GM21717 (cell line): ENCODE measurements at regions not wholly inside any gene's neighbourhood (a gene's known extent, or its start where the extent isn't known, plus 50 kb on each side); places are given as distances from the start of the nearest gene placed in this dataset.

Experiments
- ATAC-seq: cut with Tn5 transposase; IDR thresholded peaks from one replicate; pipeline ENCODE4 v1.9.1; 2021; ENCODE audit warnings: mild to moderate bottlenecking, moderate library complexity; ENCODE audit not compliant: unreplicated experiment

- no peak for ATAC-seq
Observed at GRCh38 chr13:100870898-100871297, 196.3 kb upstream of the TMTC4 start.

- no peak for ATAC-seq
Observed at GRCh38 chr13:100860866-100861265, 186.3 kb upstream of the TMTC4 start.

GRCh38 chr13:100859861-100860260, 185.3 kb upstream of the TMTC4 start:
- ATAC-seq: no peak

- ATAC-seq: no peak
Observed at GRCh38 chr13:100855151-100855550, 180.6 kb upstream of the TMTC4 start.

GRCh38 chr13:100854006-100854405, 179.4 kb upstream of the TMTC4 start:
- ATAC-seq: no peak

- no peak for ATAC-seq
Observed at GRCh38 chr13:100853434-100853833, 178.8 kb upstream of the TMTC4 start.

- no peak for ATAC-seq
Observed at GRCh38 chr13:100852146-100852545, 177.6 kb upstream of the TMTC4 start.

GRCh38 chr13:100848304-100848703, 173.7 kb upstream of the TMTC4 start:
- no peak for ATAC-seq

GRCh38 chr13:100845128-100845757, 170.6 kb upstream of the TMTC4 start:
- no peak for ATAC-seq

GRCh38 chr13:100842136-100842535, 167.5 kb upstream of the TMTC4 start:
- ATAC-seq: no peak

- no peak for ATAC-seq
Observed at GRCh38 chr13:100838387-100838786, 163.8 kb upstream of the TMTC4 start.

GRCh38 chr13:100837631-100838030, 163.0 kb upstream of the TMTC4 start:
- ATAC-seq: no peak

- ATAC-seq: no peak
Observed at GRCh38 chr13:100836711-100837110, 162.1 kb upstream of the TMTC4 start.

GRCh38 chr13:100835695-100836094, 161.1 kb upstream of the TMTC4 start:
- no peak for ATAC-seq

- ATAC-seq: no peak
Observed at GRCh38 chr13:100833427-100833826, 158.8 kb upstream of the TMTC4 start.

- ATAC-seq: no peak
Observed at GRCh38 chr13:100828226-100828625, 153.6 kb upstream of the TMTC4 start.

GRCh38 chr13:100827489-100828176, 153.0 kb upstream of the TMTC4 start:
- ATAC-seq: no peak

GRCh38 chr13:100826441-100826840, 151.8 kb upstream of the TMTC4 start:
- no peak for ATAC-seq

GRCh38 chr13:100825557-100825956, 151.0 kb upstream of the TMTC4 start:
- no peak for ATAC-seq

GRCh38 chr13:100824366-100824765, 149.8 kb upstream of the TMTC4 start:
- ATAC-seq: no peak

- ATAC-seq: no peak
Observed at GRCh38 chr13:100823448-100823847, 148.9 kb upstream of the TMTC4 start.

- no peak for ATAC-seq
Observed at GRCh38 chr13:100822871-100823443, 148.4 kb upstream of the TMTC4 start.
